HG03095 (cell line): ENCODE measurements at regions not wholly inside any gene's neighbourhood (a gene's known extent, or its start where the extent isn't known, plus 50 kb on each side); places are given as distances from the start of the nearest gene placed in this dataset.
"Not testable (repeated sequence)": the region's sequence is repeated elsewhere in the genome, so short reads cannot be mapped to it uniquely, and the experiment has no call there.

ENCODE experiments used
- ATAC-seq: cut with Tn5 transposase; IDR thresholded peaks from one replicate; pipeline ENCODE4 v1.9.1; 2021; ENCODE audit warnings: moderate library complexity; ENCODE audit not compliant: unreplicated experiment

- no peak for ATAC-seq
Observed at GRCh38 chr7:98727146-98727709, 110.1 kb downstream of the NPTX2 start.

- ATAC-seq = no peak
Observed at GRCh38 chr7:98728555-98728954, 111.5 kb downstream of the NPTX2 start.

GRCh38 chr7:98729121-98729520 lies 112.0 kb downstream of the NPTX2 start:
- ATAC-seq = no peak

- ATAC-seq = no peak
Observed at GRCh38 chr7:98730326-98730725, 113.2 kb downstream of the NPTX2 start.

- ATAC-seq = no peak
Observed at GRCh38 chr7:98731651-98732050, 114.6 kb downstream of the NPTX2 start.

- no peak for ATAC-seq
Observed at GRCh38 chr7:98733036-98733435, 116.0 kb downstream of the NPTX2 start.

- ATAC-seq = no peak
Observed at GRCh38 chr7:98735801-98736200, 118.7 kb downstream of the NPTX2 start.

GRCh38 chr7:98736461-98736860 lies 119.4 kb downstream of the NPTX2 start:
- not testable (repeated sequence) for ATAC-seq

- ATAC-seq = no peak
Observed at GRCh38 chr7:98737176-98737575, 120.1 kb downstream of the NPTX2 start.

GRCh38 chr7:98740643-98741042 lies 123.6 kb downstream of the NPTX2 start:
- ATAC-seq = no peak

GRCh38 chr7:98745722-98746318 lies 124.0 kb downstream of the TMEM130 start:
- ATAC-seq = no peak

GRCh38 chr7:98748090-98748489 lies 121.7 kb downstream of the TMEM130 start:
- ATAC-seq = no peak

- no peak for ATAC-seq
Observed at GRCh38 chr7:98753176-98753575, 116.6 kb downstream of the TMEM130 start.

GRCh38 chr7:98753989-98754479 lies 115.8 kb downstream of the TMEM130 start:
- ATAC-seq = no peak

- no peak for ATAC-seq
Observed at GRCh38 chr7:98755138-98755898, 114.5 kb downstream of the TMEM130 start.

- no peak for ATAC-seq
Observed at GRCh38 chr7:98758157-98758556, 111.7 kb downstream of the TMEM130 start.

GRCh38 chr7:98760201-98760651 lies 109.6 kb downstream of the TMEM130 start:
- no peak for ATAC-seq

GRCh38 chr7:98761225-98761624 lies 108.6 kb downstream of the TMEM130 start:
- no peak for ATAC-seq

GRCh38 chr7:98762620-98763019 lies 107.2 kb downstream of the TMEM130 start:
- ATAC-seq = no peak

GRCh38 chr7:98763441-98763840 lies 106.4 kb downstream of the TMEM130 start:
- no peak for ATAC-seq

- ATAC-seq = no peak
Observed at GRCh38 chr7:98764946-98765345, 104.9 kb downstream of the TMEM130 start.

- not testable (repeated sequence) for ATAC-seq
Observed at GRCh38 chr7:98770085-98770484, 99.7 kb downstream of the TMEM130 start.
